ENCODE measurements at regions not wholly inside any gene's neighbourhood (a gene's known extent, or its start where the extent isn't known, plus 50 kb on each side); places are given as distances from the start of the nearest gene placed in this dataset.
"Not testable (repeated sequence)": the region's sequence is repeated elsewhere in the genome, so short reads cannot be mapped to it uniquely, and the experiment has no call there.

GRCh38 chr12:13518034-13518433 is 321.5 kb downstream of the EMP1 start:
- DNase-seq (ENCODE audit: low read depth in 2 of 3, low spot score in 2 of 3): not testable (repeated sequence)

GRCh38 chr12:13509740-13510139 is 313.2 kb downstream of the EMP1 start:
- DNase-seq (ENCODE audit: low read depth in 2 of 3, low spot score in 2 of 3): no peak

DNA sequence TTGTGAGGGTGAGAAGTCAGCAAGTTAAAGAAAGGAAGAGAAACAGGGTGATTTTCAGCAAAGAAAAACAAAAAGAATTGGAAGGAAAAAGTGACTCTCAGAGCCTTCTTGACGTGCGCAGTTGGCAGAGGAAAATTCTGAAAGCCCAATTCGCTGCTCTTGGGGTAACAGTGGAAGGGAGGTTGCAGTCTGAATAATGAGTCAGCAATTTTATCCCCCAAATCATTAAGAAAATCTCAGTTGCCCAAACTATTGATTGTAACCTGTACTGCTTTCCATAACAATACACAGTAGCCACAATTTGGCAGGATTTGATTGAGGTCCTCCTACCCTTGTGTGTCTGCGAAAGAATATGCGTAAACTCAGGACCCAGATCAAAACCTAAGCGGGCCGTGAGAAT is 309.1 kb downstream of the EMP1 start:
- DNase-seq (ENCODE audit: low read depth in 2 of 3, low spot score in 2 of 3): no peak

GRCh38 chr12:13505224-13505623 is 308.7 kb downstream of the EMP1 start:
- no peak for DNase-seq (ENCODE audit: low read depth in 2 of 3, low spot score in 2 of 3)

DNA sequence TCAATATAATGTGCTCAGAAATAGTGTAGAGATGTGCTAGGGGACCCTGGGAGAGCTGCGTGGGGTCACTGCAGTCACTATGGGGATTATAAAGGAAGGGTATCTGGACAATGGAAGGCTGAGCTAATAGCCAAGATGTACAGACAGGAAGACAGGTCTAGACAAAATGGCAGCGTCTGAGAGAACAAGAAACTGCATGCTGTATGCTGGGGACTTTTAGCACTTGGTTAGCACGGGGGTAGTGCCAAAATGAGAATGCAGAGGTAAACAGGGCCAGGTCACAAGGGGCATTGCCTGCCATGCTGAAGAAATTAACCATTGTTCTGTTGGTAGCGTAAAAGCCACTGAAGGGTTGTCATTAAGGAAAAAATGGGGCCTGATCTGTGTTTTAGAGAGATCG is 308.2 kb downstream of the EMP1 start:
- DNase-seq (ENCODE audit: low read depth in 2 of 3, low spot score in 2 of 3): no peak

DNA sequence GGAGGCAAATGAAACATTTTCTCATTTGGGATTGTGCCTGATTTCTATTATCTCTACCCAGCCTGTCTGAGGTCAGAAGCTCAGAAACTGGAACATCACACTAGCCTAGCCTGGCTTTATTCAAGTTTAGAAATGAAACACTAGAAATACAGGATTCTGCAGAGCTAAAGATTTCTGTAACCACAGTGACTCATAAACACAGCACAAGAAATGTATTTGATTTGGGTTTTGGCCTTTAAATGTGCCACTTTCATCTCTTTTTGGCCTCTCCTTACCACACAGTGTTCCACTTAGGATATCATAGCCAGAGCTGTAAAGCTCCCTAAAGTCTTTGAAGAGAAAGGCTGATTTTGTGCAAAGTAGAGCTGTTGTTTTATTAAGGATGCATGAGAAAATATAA is 307.5 kb downstream of the EMP1 start:
- no peak for DNase-seq (ENCODE audit: low read depth in 2 of 3, low spot score in 2 of 3)

GRCh38 chr12:13503094-13503835 is 306.7 kb downstream of the EMP1 start:
- DNase-seq (ENCODE audit: low read depth in 2 of 3, low spot score in 2 of 3): no peak

GRCh38 chr12:13499008-13499407 is 302.5 kb downstream of the EMP1 start:
- no peak for DNase-seq (ENCODE audit: low read depth in 2 of 3, low spot score in 2 of 3)

DNA sequence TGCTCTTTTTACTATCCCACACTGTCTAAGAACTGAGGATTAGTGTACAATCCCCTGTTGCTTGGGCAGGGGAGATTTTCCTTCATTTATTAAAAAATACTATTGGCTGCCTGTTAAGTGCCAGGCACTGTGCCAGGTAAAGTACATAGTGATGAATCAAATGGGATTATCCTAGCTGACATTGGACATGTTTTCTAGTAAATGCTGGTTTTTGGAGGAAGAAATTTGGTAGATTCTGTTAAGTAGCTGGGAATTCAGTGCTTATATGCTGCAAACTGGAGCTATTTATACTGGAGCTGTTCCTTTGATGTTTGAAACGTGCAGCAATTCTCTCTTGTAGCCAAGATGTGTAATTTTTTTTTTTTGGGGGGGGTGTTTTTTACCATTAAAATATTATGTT is 299.6 kb downstream of the EMP1 start:
- no peak for DNase-seq (ENCODE audit: low read depth in 2 of 3, low spot score in 2 of 3)

- no peak for DNase-seq (ENCODE audit: low read depth in 2 of 3, low spot score in 2 of 3)
Observed at GRCh38 chr12:13489246-13489645, 292.7 kb downstream of the EMP1 start.

- DNase-seq (ENCODE audit: low read depth in 2 of 3, low spot score in 2 of 3): no peak
Observed at GRCh38 chr12:13487326-13487725, 290.8 kb downstream of the EMP1 start.

DNA sequence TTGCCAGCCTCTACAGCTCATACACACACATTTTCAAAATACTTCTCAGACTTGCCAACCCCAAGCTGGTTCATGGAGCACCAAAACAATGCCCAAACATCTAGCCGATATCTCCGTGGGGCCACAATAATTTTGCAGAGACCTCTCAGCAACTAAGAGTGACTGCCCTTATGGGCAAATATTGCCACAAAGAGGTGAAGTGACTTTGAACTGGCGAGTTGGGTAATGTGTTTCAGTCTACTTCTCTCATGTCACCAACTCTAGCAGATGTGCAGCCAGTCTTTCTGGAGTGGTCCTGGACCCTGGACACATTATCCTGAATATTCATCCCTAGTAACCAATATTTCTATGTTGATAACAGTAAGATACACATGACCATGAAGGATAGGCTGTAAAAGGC is 290.3 kb downstream of the EMP1 start:
- DNase-seq (ENCODE audit: low read depth in 2 of 3, low spot score in 2 of 3): no peak

GRCh38 chr12:13478650-13479181 is 282.2 kb downstream of the EMP1 start:
- no peak for DNase-seq (ENCODE audit: low read depth in 2 of 3, low spot score in 2 of 3)

DNA sequence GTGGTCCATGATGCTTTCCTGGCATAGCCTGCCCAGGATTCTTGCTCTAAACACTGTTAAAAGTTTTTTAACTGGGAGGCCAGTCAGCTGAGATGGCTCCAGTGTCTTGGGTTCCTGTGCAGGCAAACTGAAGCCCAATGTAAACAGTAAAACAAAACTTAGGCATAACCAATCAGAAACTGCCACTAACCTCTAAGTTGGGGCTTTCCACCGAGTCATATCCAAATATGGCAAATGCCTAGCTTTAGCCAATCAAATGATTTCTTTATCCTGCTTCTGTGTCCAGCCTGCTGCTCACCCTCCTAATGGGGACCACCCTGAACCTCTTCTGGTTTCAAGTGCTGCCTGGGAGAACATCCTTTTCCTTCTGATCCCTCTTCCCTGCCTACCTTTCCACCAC is 277.9 kb downstream of the EMP1 start:
- DNase-seq (ENCODE audit: low read depth in 2 of 3, low spot score in 2 of 3): no peak

DNA sequence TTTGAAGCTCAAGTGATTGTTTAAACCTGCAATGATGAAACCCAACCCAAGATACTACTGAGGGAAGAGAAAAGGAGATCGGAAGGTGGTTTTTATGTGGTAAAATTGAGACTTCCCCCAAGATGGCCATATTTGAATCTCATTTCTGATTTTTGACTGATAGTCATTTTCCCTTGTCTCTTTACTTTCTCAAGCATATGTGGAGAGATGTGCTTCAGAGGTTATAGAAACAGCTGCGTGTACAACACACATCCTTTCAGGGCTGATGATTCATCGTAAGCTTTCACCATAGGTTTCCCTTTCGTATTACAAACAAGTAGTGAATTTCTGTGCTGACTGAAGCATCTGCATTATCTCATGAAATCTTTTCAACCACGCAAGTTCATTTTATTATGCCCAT is 276.2 kb downstream of the EMP1 start:
- DNase-seq (ENCODE audit: low read depth in 2 of 3, low spot score in 2 of 3): no peak

GRCh38 chr12:13471471-13471870 is 274.9 kb downstream of the EMP1 start:
- no peak for DNase-seq (ENCODE audit: low read depth in 2 of 3, low spot score in 2 of 3)

DNA sequence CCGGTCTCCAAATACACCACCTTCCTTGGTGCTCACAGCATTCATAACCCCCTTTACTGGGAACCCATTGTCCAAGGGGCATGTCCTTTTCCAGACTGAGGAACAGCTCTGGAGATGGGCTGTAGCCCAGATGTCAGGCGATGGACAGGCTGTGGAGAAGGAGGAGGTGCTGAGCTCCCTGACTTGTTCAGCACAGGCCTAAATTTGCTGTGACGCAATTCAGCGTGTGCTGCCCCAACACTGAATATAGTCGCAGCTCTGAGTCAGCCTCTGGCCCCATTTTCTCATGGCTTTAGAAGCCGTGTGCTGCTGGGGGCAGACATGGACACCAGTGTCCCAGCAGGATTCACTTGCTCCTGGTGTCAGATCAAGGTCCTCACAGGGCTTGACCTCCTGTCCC is 269.1 kb downstream of the EMP1 start:
- DNase-seq (ENCODE audit: low read depth in 2 of 3, low spot score in 2 of 3): no peak

GRCh38 chr12:13463189-13463588 is 266.7 kb downstream of the EMP1 start:
- no peak for DNase-seq (ENCODE audit: low read depth in 2 of 3, low spot score in 2 of 3)

- DNase-seq (ENCODE audit: low read depth in 2 of 3, low spot score in 2 of 3): no peak
Observed at GRCh38 chr12:13462450-13462849, 265.9 kb downstream of the EMP1 start.

- DNase-seq (ENCODE audit: low read depth in 2 of 3, low spot score in 2 of 3): no peak
Observed at GRCh38 chr12:13455778-13456144, 259.2 kb downstream of the EMP1 start.

GRCh38 chr12:13454991-13455777 is 258.7 kb downstream of the EMP1 start:
- DNase-seq (ENCODE audit: low read depth in 2 of 3, low spot score in 2 of 3): no peak

GRCh38 chr12:13452955-13453570 is 256.5 kb downstream of the EMP1 start:
- DNase-seq (ENCODE audit: low read depth in 2 of 3, low spot score in 2 of 3): no peak
